ENCODE measurements at regions not wholly inside any gene's neighbourhood (a gene's known extent, or its start where the extent isn't known, plus 50 kb on each side); places are given as distances from the start of the nearest gene placed in this dataset.

GRCh38 chr2:116717832-116718231, 1096.7 kb upstream of the DDX18 start:
- in situ Hi-C loops (cut with MboI; ENCODE audit: low sequenced_read_pairs, unreplicated experiment), result no loop called here
- DNase-seq (ENCODE audit: low spot score), result no peak
- no peak for TF ChIP-seq CTCF (IDR thresholded peaks at IDR 0.05; ENCODE audit: borderline replicate concordance, control extremely low read depth, extremely low read depth, insufficient read depth, missing control alignments)

- in situ Hi-C loops (cut with MboI; ENCODE audit: low sequenced_read_pairs, unreplicated experiment), result no loop called here
- no peak for DNase-seq (ENCODE audit: low spot score)
- TF ChIP-seq CTCF (IDR thresholded peaks at IDR 0.05; ENCODE audit: borderline replicate concordance, control extremely low read depth, extremely low read depth, insufficient read depth, missing control alignments), result no peak
Measured at GRCh38 chr2:116718451-116718850, 1096.0 kb upstream of the DDX18 start.

GRCh38 chr2:116719836-116720235, 1094.7 kb upstream of the DDX18 start:
- no peak for TF ChIP-seq CTCF (IDR thresholded peaks at IDR 0.05; ENCODE audit: borderline replicate concordance, control extremely low read depth, extremely low read depth, insufficient read depth, missing control alignments)
- in situ Hi-C loops (cut with MboI; ENCODE audit: low sequenced_read_pairs, unreplicated experiment), result no loop called here
- no peak for DNase-seq (ENCODE audit: low spot score)

GRCh38 chr2:116724550-116724949, 1089.9 kb upstream of the DDX18 start:
- in situ Hi-C loops (cut with MboI; ENCODE audit: low sequenced_read_pairs, unreplicated experiment), result no loop called here
- DNase-seq (ENCODE audit: low spot score), result no peak
- TF ChIP-seq CTCF (IDR thresholded peaks at IDR 0.05; ENCODE audit: borderline replicate concordance, control extremely low read depth, extremely low read depth, insufficient read depth, missing control alignments), result no peak

- in situ Hi-C loops (cut with MboI; ENCODE audit: low sequenced_read_pairs, unreplicated experiment), result no loop called here
- no peak for DNase-seq (ENCODE audit: low spot score)
- no peak for TF ChIP-seq CTCF (IDR thresholded peaks at IDR 0.05; ENCODE audit: borderline replicate concordance, control extremely low read depth, extremely low read depth, insufficient read depth, missing control alignments)
Measured at GRCh38 chr2:116732322-116732721, 1082.2 kb upstream of the DDX18 start.

- DNase-seq (ENCODE audit: low spot score), result no peak
- TF ChIP-seq CTCF (IDR thresholded peaks at IDR 0.05; ENCODE audit: borderline replicate concordance, control extremely low read depth, extremely low read depth, insufficient read depth, missing control alignments), result no peak
- in situ Hi-C loops (cut with MboI; ENCODE audit: low sequenced_read_pairs, unreplicated experiment), result no loop called here
Measured at GRCh38 chr2:116733699-116734098, 1080.8 kb upstream of the DDX18 start.

GRCh38 chr2:116737951-116738350, 1076.5 kb upstream of the DDX18 start:
- TF ChIP-seq CTCF (IDR thresholded peaks at IDR 0.05; ENCODE audit: borderline replicate concordance, control extremely low read depth, extremely low read depth, insufficient read depth, missing control alignments), result no peak
- in situ Hi-C loops (cut with MboI; ENCODE audit: low sequenced_read_pairs, unreplicated experiment), result no loop called here
- no peak for DNase-seq (ENCODE audit: low spot score)

All from GM13976 (cell line).